Body of pancreas (tissue), 4 donors: ENCODE measurements at regions not wholly inside any gene's neighbourhood (a gene's known extent, or its start where the extent isn't known, plus 50 kb on each side); places are given as distances from the start of the nearest gene placed in this dataset.

Source experiments
- POLR2A ChIP-seq, 3 donors: fragments of 450-650 bp; IDR thresholded peaks; one replicate each; pipeline ENCODE4 v1.6.1; 2016; ENCODE audit warnings: antibody characterized with exemption in 3 of 3, mild to moderate bottlenecking in 2 of 3
- TF ChIP-seq, protein P1 (sequence below), 7 experiments: fragments of 450-650 bp in 4 of 7; fragments of 200-600 bp in 3 of 7; sonication (generic) in 3 of 7; IDR thresholded peaks; one replicate each; pipeline ENCODE4 v1.5.1; 2016 to 2019; ENCODE audit warnings: antibody characterized with exemption in 7 of 7

DNA sequence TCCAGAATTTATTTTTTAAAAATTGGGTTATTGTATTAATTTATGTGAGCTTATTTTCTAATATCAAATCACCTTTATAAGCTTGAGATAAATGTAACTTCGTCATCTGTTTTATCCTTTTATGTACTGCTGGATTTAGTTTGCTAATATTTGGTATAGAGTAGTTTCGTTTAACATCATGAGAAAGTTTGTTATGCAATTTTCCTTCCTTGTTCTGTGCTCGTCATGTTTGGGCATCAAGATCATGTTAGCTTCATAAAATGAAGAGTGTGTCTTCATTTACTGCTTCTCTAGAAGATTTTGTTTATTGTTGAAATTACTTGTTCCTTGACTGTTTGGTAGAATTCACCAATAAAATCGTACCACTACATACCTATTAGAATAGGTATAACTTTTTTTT is 262.1 kb upstream of the SATB1 start:
- TF ChIP-seq, protein P1, sequence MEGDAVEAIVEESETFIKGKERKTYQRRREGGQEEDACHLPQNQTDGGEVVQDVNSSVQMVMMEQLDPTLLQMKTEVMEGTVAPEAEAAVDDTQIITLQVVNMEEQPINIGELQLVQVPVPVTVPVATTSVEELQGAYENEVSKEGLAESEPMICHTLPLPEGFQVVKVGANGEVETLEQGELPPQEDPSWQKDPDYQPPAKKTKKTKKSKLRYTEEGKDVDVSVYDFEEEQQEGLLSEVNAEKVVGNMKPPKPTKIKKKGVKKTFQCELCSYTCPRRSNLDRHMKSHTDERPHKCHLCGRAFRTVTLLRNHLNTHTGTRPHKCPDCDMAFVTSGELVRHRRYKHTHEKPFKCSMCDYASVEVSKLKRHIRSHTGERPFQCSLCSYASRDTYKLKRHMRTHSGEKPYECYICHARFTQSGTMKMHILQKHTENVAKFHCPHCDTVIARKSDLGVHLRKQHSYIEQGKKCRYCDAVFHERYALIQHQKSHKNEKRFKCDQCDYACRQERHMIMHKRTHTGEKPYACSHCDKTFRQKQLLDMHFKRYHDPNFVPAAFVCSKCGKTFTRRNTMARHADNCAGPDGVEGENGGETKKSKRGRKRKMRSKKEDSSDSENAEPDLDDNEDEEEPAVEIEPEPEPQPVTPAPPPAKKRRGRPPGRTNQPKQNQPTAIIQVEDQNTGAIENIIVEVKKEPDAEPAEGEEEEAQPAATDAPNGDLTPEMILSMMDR (IDR thresholded peaks at IDR 0.05): no peak
- TF ChIP-seq POLR2A (IDR thresholded peaks at IDR 0.05): no peak
